C4-2B (cell line): ENCODE measurements at regions not wholly inside any gene's neighbourhood (a gene's known extent, or its start where the extent isn't known, plus 50 kb on each side); places are given as distances from the start of the nearest gene placed in this dataset.

Experiments
- CTCF ChIP-seq: fragments of 450-650 bp; conservative IDR thresholded peaks from 2 replicates; pipeline ENCODE4 v1.5.1; 2017; ENCODE audit warnings: mild to moderate bottlenecking
- ZFX ChIP-seq: fragments of 450-650 bp; IDR thresholded peaks from 2 replicates; pipeline ENCODE4 v1.6.1; 2017

- TF ChIP-seq CTCF (peak; percentile 98), ZFX (no peak)
Measured at GRCh38 chr7:123367484-123368122, 166.8 kb downstream of the IQUB start.
